Loucy (cell line): ENCODE measurements at regions not wholly inside any gene's neighbourhood (a gene's known extent, or its start where the extent isn't known, plus 50 kb on each side); places are given as distances from the start of the nearest gene placed in this dataset.

Source experiments
- H2AFZ ChIP-seq: fragments of 200-600 bp; sonication (generic); 2 replicates; pipeline ENCODE4 v1.6.0; 2016; ENCODE audit warnings: antibody characterized with exemption, mild to moderate bottlenecking, low read length, moderate library complexity
- H3F3A ChIP-seq: fragments of 200-600 bp; 2 replicates; pipeline ENCODE4 v1.6.0; 2016; ENCODE audit warnings: antibody characterized with exemption, low read depth, mild to moderate bottlenecking
- H3K27me3 ChIP-seq: fragments of 200-600 bp; sonication (generic); 2 replicates; pipeline ENCODE4 v1.6.1; 2014; ENCODE audit warnings: low read length, mild to moderate bottlenecking; ENCODE audit not compliant: insufficient read depth, poor library complexity, severe bottlenecking
- H3K36me3 ChIP-seq: fragments of 200-600 bp; sonication (generic); 2 replicates; pipeline ENCODE4 v1.6.1; 2016; ENCODE audit warnings: low read length; ENCODE audit not compliant: insufficient read depth
- H3K4me1 ChIP-seq: fragments of 200-600 bp; sonication (generic); 2 replicates; pipeline ENCODE4 v1.5.1; 2014; ENCODE audit warnings: low read length, mild to moderate bottlenecking; ENCODE audit not compliant: insufficient read depth, poor library complexity, severe bottlenecking
- H3K4me2 ChIP-seq: fragments of 200-600 bp; sonication (generic); 2 replicates; pipeline ENCODE4 v1.6.0; 2014; ENCODE audit warnings: antibody characterized with exemption, low read length, low read depth, mild to moderate bottlenecking; ENCODE audit not compliant: poor library complexity, severe bottlenecking
- H3K4me3 ChIP-seq: fragments of 200-600 bp; sonication (generic); 2 replicates; pipeline ENCODE4 v1.5.1; 2014; ENCODE audit warnings: low read length, mild to moderate bottlenecking, mixed read lengths; ENCODE audit not compliant: poor library complexity, severe bottlenecking
- H3K79me2 ChIP-seq: fragments of 200-600 bp; sonication (generic); 2 replicates; pipeline ENCODE4 v1.6.1; 2014; ENCODE audit warnings: low read length; ENCODE audit not compliant: insufficient read depth
- H3K9ac ChIP-seq: fragments of 200-600 bp; sonication (generic); 2 replicates; pipeline ENCODE4 v1.6.0; 2014; ENCODE audit warnings: mild to moderate bottlenecking, low read depth, low read length, moderate library complexity; ENCODE audit not compliant: poor library complexity, severe bottlenecking
- H3K9me2 ChIP-seq: fragments of 200-600 bp; sonication (generic); replicated peaks from 2 replicates; pipeline ENCODE4 v1.6.1; 2016; ENCODE audit warnings: low read depth, low read length, mixed read lengths
- H3K9me3 ChIP-seq: fragments of 200-600 bp; sonication (generic); 2 replicates; pipeline ENCODE4 v1.6.1; 2014; ENCODE audit warnings: mild to moderate bottlenecking, antibody characterized with exemption, low read length, low read depth; ENCODE audit not compliant: insufficient read depth
- H4K20me1 ChIP-seq: fragments of 200-600 bp; sonication (generic); 2 replicates; pipeline ENCODE4 v1.6.0; 2014; ENCODE audit warnings: antibody characterized with exemption, low read length, mild to moderate bottlenecking; ENCODE audit not compliant: insufficient read depth, poor library complexity, severe bottlenecking
- CTCF ChIP-seq: fragments of 200-600 bp; sonication (generic); conservative IDR thresholded peaks from 2 replicates; pipeline ENCODE4 v1.5.1; 2014; ENCODE audit warnings: mild to moderate bottlenecking, antibody characterized with exemption, low read length
- EZH2phosphoT487 ChIP-seq: fragments of 200-600 bp; IDR thresholded peaks from 2 replicates; pipeline ENCODE4 v1.6.1; 2018; ENCODE audit warnings: antibody characterized with exemption, mild to moderate bottlenecking, moderate library complexity, borderline replicate concordance

- no peaks in the 10 kb centered on the region for H3K4me1 ChIP-seq
- no peaks in the 10 kb centered on the region for H3K27me3 ChIP-seq
- H3K9ac ChIP-seq, result no peak overlapping the region
- no peak for TF ChIP-seq CTCF
- no peak for TF ChIP-seq EZH2phosphoT487
- H4K20me1 ChIP-seq, result no peaks in the 10 kb centered on the region
- no peaks in the 10 kb centered on the region for H3K9me3 ChIP-seq
- H3K9me2 ChIP-seq, result no peaks in the 10 kb centered on the region
- H3F3A ChIP-seq, result no peaks in the 10 kb centered on the region
- H3K36me3 ChIP-seq, result no peaks in the 10 kb centered on the region
- H2AFZ ChIP-seq, result no peak overlapping the region
- no peaks in the 10 kb centered on the region for H3K79me2 ChIP-seq
- no peak overlapping the region for H3K4me3 ChIP-seq
- H3K4me2 ChIP-seq, result no peak overlapping the region
Measured at GRCh38 chr20:56924292-56925081, 295.4 kb downstream of the TFAP2C start.

GRCh38 chr20:56925082-56925830 is 296.1 kb downstream of the TFAP2C start:
- no peaks in the 10 kb centered on the region for H3K79me2 ChIP-seq
- H3K9me2 ChIP-seq, result no peaks in the 10 kb centered on the region
- H3K27me3 ChIP-seq, result no peaks in the 10 kb centered on the region
- no peak overlapping the region for H3K4me2 ChIP-seq
- H2AFZ ChIP-seq, result no peak overlapping the region
- TF ChIP-seq CTCF (no peak), EZH2phosphoT487 (no peak)
- no peaks in the 10 kb centered on the region for H4K20me1 ChIP-seq
- no peak overlapping the region for H3K4me3 ChIP-seq
- H3K4me1 ChIP-seq, result no peaks in the 10 kb centered on the region
- no peaks in the 10 kb centered on the region for H3K36me3 ChIP-seq
- H3F3A ChIP-seq, result no peaks in the 10 kb centered on the region
- no peak overlapping the region for H3K9ac ChIP-seq
- no peaks in the 10 kb centered on the region for H3K9me3 ChIP-seq

- Histone ChIP-seq H3K4me3 (no peak overlapping the region), H2AFZ (no peak overlapping the region), H3K36me3 (no peaks in the 10 kb centered on the region), H3K27me3 (no peaks in the 10 kb centered on the region), H3K4me2 (no peak overlapping the region), H3K79me2 (no peaks in the 10 kb centered on the region), H3K9me2 (no peaks in the 10 kb centered on the region), H3K9me3 (no peaks in the 10 kb centered on the region), H4K20me1 (no peaks in the 10 kb centered on the region), H3K4me1 (no peaks in the 10 kb centered on the region), H3K9ac (no peak overlapping the region), H3F3A (no peaks in the 10 kb centered on the region)
- TF ChIP-seq CTCF (no peak), EZH2phosphoT487 (no peak)
Measured at GRCh38 chr20:56925831-56926170, 296.7 kb downstream of the TFAP2C start.
